ENCODE measurements at regions not wholly inside any gene's neighbourhood (a gene's known extent, or its start where the extent isn't known, plus 50 kb on each side); places are given as distances from the start of the nearest gene placed in this dataset.

DNA sequence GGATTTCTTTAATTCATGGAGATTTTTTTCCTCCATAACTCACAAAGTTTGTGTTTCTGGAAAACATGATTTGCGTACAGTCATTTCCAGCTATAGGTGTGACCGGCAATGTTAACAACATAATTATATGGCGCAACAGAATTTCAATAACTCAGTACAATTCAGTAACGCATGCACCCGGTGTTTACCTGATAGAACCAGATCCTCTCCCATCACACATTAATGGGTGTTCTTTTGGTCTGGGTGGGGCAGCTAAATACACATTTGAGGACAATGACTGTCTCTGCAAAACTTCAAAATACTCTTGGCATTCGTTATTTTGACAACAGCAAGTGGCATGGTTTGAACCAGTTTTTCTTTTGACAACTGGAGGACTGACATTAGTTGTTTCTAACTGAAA is 102.3 kb downstream of the KLF6 start:
- FAIRE-seq (no peak), DNase-seq (ENCODE audit: insufficient read length, low spot score) (no peak)
- TF ChIP-seq, protein P1, sequence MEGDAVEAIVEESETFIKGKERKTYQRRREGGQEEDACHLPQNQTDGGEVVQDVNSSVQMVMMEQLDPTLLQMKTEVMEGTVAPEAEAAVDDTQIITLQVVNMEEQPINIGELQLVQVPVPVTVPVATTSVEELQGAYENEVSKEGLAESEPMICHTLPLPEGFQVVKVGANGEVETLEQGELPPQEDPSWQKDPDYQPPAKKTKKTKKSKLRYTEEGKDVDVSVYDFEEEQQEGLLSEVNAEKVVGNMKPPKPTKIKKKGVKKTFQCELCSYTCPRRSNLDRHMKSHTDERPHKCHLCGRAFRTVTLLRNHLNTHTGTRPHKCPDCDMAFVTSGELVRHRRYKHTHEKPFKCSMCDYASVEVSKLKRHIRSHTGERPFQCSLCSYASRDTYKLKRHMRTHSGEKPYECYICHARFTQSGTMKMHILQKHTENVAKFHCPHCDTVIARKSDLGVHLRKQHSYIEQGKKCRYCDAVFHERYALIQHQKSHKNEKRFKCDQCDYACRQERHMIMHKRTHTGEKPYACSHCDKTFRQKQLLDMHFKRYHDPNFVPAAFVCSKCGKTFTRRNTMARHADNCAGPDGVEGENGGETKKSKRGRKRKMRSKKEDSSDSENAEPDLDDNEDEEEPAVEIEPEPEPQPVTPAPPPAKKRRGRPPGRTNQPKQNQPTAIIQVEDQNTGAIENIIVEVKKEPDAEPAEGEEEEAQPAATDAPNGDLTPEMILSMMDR (IDR thresholded peaks at IDR 0.05; ENCODE audit: insufficient read depth, missing control alignments): no peak

DNA sequence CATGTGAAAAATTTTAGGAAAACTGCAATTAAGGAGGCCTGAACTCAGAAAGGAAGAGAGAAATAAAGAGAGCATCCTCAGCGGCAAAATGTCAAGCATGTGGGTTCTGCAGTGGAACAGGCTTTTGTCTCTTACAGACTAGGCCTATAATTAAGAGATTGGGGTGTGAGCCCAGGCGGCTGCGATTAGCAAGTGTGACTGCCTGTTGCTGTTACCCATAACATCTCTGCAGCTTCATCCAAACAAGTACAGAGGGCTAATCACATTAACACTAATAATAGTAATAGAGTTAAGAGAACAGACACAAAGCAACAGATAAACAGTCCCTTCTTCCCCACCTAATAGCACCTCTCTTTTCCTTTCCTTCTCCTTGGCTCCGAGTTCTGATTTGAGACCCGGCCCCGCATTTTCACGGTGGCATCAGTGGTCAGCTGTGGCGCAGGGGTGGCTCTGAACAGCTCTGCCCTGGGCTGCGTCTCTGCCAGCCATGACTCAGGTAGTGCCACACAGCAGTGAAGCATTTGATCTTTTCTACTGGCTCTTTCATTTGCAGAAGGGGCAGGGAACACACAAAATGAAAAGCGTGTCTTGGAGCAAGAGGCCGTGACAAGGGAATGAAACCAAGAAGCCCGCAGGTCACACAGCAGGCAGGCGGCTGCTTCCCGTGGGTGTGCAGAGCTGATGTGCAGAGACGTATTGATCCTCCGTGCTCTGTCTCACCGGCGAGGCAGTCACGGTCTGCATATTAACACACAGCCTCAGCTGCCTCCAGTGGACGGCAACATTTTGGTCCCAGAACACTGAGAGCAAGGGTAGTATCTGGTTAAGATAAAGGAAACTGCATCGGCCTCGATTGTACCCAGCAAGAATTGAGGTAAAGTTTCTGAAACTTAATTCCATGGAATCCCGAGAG is 103.1 kb downstream of the KLF6 start:
- TF ChIP-seq, protein P1 (IDR thresholded peaks at IDR 0.05; ENCODE audit: insufficient read depth, missing control alignments): no peak
- DNase-seq (ENCODE audit: insufficient read length, low spot score) (no peak), FAIRE-seq (no peak)

DNA sequence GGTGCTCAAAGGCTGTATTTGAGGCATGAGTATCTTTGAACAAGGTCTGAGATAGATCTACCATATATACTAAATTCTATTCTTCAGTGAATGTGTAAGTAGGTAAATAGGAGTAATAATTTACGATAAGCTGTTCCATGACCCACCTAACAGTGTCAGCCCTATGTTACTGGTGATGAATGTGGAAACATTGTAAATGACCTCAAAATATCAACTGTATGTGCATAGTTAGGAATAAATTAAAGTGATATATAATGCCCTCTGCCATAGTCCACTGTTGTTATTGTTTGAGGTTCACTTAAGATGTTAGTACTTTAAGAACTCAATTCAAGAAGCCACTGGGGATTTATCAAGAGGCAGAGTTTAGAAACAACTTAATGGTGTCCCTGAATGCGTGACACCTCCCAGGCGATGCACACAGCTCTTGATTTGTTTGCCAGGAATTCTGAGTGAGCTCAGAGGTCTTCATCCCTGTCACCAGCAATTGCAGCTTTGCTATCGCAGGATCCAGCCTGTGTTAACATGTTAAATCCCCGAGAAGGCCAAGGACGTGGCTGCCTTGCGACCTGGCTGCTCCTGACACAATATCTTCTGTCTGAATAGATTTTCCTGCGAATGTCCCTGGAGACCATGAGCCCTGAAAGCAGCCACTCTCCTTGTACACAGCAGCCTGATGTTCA is 104.9 kb downstream of the KLF6 start:
- TF ChIP-seq, protein P1 (IDR thresholded peaks at IDR 0.05; ENCODE audit: insufficient read depth, missing control alignments): no peak
- no peak for DNase-seq (ENCODE audit: insufficient read length, low spot score)
- no peak for FAIRE-seq

DNA sequence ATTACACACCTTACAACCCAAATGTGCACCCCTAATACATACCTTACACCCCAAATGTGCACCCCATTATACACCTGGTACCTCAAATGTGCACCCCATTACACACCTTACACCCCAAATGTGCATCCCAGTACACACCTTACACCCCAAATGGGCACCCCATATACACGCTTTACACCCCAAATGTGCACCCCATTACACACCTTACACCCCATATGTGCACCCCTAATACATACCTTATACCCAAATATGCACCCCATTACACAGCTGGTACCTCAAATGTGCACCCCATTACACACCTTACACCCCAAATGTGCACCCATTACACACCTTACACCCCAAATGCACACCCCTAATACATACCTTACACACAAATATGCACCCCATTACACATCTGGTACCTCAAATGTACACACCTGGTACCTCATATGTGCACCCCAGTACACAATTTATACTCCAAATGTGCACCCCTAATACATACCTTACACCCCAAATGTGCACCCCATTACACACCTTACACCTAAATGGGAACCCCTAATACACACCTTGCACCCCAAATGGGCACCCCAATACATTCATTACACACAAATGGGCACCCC is 106.3 kb downstream of the KLF6 start:
- FAIRE-seq (no peak), DNase-seq (ENCODE audit: insufficient read length, low spot score) (no peak)
- TF ChIP-seq, protein P1 (IDR thresholded peaks at IDR 0.05; ENCODE audit: insufficient read depth, missing control alignments): no peak

DNA sequence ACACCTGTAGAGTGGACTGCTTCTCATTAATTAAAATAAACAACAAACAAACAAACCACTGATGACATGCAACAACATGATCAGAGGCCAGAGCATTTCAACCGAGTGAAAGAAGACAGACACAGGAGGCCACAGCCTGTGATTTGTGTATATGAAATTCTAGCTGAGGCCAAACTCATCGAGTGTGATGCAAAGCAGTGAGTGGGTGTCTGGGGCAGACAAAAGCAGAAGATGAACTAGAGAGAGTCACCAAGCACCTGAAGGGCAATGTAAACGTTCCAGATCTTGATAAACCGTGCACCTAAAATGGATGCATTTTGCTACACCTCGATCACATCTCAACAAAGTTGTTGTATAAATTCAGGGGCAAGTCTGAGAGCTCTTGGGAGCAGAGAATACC is 108.4 kb downstream of the KLF6 start:
- TF ChIP-seq, protein P1 (IDR thresholded peaks at IDR 0.05; ENCODE audit: insufficient read depth, missing control alignments): no peak
- no peak for FAIRE-seq
- DNase-seq (ENCODE audit: insufficient read length, low spot score): no peak

DNA sequence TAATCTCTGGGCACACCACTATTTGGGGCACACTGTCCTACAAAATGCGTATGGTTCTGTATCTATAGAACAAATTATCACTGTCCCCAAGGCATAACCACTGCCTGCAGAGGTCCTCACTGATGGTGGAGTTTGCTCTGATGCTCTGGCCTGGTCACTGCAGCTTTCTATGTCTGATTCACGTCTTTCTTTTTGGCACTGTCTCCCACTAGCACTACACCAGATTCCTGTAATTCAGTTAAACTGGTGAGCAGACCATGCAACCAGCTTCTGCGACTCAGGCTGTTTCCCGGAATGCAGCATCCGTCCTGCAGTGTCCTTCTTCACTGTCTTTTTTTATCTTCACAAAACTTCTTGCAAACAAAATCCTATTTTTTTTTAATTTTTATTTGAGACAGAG is 112.8 kb downstream of the KLF6 start:
- FAIRE-seq (no peak), DNase-seq (ENCODE audit: insufficient read length, low spot score) (no peak)
- TF ChIP-seq, protein P1 (IDR thresholded peaks at IDR 0.05; ENCODE audit: insufficient read depth, missing control alignments): no peak

All from D721Med (cell line).